Gastroesophageal sphincter (tissue), 4 donors: ENCODE measurements at regions not wholly inside any gene's neighbourhood (a gene's known extent, or its start where the extent isn't known, plus 50 kb on each side); places are given as distances from the start of the nearest gene placed in this dataset.

Source experiments
- ATAC-seq: fragments of 150-250 bp; one replicate; pipeline ENCODE4 v1.9.1; 2016; ENCODE audit warnings: mild to moderate bottlenecking, moderate library complexity
- H3K27ac ChIP-seq, 4 donors: fragments of 200-600 bp; sonication (generic) in 3 of 4; 1 replicate in 3 of 4; 2 replicates in 1 of 4; pipeline ENCODE4 v1.5.1; 2016 to 2019
- H3K27me3 ChIP-seq: fragments of 200-600 bp; sonication (generic); one replicate; pipeline ENCODE4 v1.5.1; 2019
- H3K36me3 ChIP-seq, 2 donors: fragments of 200-600 bp; sonication (generic); one replicate each; pipeline ENCODE4 v1.5.1; 2019; ENCODE audit warnings: control low read depth in 1 of 2
- H3K4me1 ChIP-seq, 3 donors: fragments of 200-600 bp; sonication (generic); 1 replicate in 2 of 3; 2 replicates in 1 of 3; pipeline ENCODE4 v1.5.1; 2016 to 2019; ENCODE audit warnings: control low read depth in 2 of 3
- H3K4me3 ChIP-seq, 2 donors: fragments of 200-600 bp; sonication (generic); one replicate each; pipeline ENCODE4 v1.5.1; 2019; ENCODE audit warnings: mild to moderate bottlenecking in 1 of 2, moderate library complexity in 1 of 2
- H3K9me3 ChIP-seq, 3 donors: fragments of 200-600 bp; sonication (generic); one replicate each; pipeline ENCODE4 v1.5.1; 2017 to 2019; ENCODE audit warnings: control low read depth in 2 of 3
- EP300 ChIP-seq: sonication (generic); formaldehyde crosslinking; IDR thresholded peaks from one replicate; pipeline ENCODE4 v1.6.1; 2017; ENCODE audit warnings: antibody characterized with exemption, mild to moderate bottlenecking
- POLR2A ChIP-seq, 2 donors: fragments of 450-650 bp; IDR thresholded peaks; one replicate each; pipeline ENCODE4 v1.6.1; 2017; ENCODE audit warnings: antibody characterized with exemption in 2 of 2, mild to moderate bottlenecking in 2 of 2, moderate library complexity in 1 of 2
- POLR2AphosphoS5 ChIP-seq: sonication (generic); formaldehyde crosslinking; IDR thresholded peaks from one replicate; pipeline ENCODE4 v1.6.1; 2017; ENCODE audit warnings: antibody characterized with exemption
- WGBS, 2 donors: methylation state at CpG; one replicate each; pipeline ENCODE4 v1.1.5; 2018; ENCODE audit warnings: low coverage in 1 of 2; 5-methylcytosine and 5-hydroxymethylcytosine counted together
- TF ChIP-seq, protein P1 (sequence below), 4 experiments: fragments of 200-600 bp in 2 of 4; fragments of 450-650 bp in 2 of 4; sonication (generic) in 1 of 4; IDR thresholded peaks; one replicate each; pipeline ENCODE4 v1.5.1; 2017 to 2019; ENCODE audit warnings: antibody characterized with exemption in 4 of 4, mild to moderate bottlenecking in 2 of 4, moderate library complexity in 2 of 4

DNA sequence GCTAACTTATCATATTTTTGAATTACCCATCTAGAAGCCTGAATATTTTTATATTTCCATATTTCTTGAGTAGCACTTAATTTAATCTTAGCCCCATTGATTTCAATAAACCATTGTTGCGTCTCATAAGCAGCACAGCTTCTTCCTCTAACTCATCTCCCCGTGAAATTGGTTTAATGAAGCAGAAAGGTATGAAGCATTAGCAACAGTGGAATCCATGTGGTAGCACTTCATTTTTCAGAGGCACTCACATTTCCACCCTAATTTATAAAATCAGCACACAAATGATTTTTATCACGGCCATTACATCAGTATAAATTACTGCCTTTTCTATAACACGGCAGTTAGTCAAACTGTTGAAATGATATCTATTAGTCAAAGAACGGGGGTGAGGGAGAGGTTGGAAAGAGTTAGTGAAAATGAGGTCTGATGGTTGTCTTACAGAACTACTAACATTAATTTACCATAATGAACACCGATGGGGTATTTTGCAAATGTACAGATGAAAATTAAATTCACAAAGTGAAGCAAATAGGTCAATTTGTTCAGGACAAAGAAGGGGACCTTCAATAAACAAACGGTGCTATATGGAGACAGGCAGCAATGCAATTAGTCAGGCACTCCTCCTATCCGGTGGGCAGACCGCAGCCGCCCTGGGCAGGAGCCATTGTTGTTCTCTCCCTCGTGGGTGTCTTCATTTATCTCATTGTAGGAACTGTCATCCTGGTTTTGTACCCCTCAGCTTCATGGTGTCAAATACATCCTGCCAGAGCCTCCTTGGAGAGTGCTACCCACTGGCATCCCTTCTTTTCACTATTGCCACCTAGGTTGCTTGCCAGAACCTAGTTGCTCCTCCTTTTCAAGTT, 205.7 kb downstream of the SOX3 start:
- Histone ChIP-seq H3K4me3 (no peak overlapping the region), H3K27me3 (no peaks in the 10 kb centered on the region), H3K27ac (no peak overlapping the region), H3K9me3 (no peaks in the 10 kb centered on the region), H3K36me3 (no peaks in the 10 kb centered on the region), H3K4me1 (no peaks in the 10 kb centered on the region)
- ATAC-seq = no peak
- TF ChIP-seq POLR2AphosphoS5 = no peak
- no peak for TF ChIP-seq EP300
- TF ChIP-seq POLR2A (IDR thresholded peaks at IDR 0.05) = no peak
- TF ChIP-seq, protein P1, sequence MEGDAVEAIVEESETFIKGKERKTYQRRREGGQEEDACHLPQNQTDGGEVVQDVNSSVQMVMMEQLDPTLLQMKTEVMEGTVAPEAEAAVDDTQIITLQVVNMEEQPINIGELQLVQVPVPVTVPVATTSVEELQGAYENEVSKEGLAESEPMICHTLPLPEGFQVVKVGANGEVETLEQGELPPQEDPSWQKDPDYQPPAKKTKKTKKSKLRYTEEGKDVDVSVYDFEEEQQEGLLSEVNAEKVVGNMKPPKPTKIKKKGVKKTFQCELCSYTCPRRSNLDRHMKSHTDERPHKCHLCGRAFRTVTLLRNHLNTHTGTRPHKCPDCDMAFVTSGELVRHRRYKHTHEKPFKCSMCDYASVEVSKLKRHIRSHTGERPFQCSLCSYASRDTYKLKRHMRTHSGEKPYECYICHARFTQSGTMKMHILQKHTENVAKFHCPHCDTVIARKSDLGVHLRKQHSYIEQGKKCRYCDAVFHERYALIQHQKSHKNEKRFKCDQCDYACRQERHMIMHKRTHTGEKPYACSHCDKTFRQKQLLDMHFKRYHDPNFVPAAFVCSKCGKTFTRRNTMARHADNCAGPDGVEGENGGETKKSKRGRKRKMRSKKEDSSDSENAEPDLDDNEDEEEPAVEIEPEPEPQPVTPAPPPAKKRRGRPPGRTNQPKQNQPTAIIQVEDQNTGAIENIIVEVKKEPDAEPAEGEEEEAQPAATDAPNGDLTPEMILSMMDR (IDR thresholded peaks at IDR 0.05) = no peak
- WGBS, 2 donors = 56 to 73% methylated on average over 10 to 11 of the region's 11 CpGs

DNA sequence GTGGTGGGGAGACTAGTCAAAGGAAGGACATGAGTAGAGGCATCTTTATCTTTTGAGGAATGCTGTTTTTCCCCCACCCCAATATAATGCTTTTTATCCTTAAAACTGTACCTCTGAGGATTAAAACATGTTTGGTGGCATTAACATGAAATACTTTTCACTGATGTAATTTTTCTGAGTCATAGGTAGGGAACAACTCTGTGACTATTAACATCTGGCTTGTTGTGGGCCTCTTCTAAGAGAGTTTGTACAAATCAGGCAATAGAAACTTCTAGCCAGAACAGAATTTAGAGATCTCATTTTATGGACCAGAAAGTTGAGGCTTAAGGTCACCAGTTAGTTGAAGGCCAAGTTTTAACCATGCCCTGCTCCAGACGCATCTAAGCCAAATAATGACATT, 207.6 kb downstream of the SOX3 start:
- 67 to 75% methylated on average over 1 of the region's 1 CpG for WGBS, 2 donors
- no peak for ATAC-seq
- Histone ChIP-seq H3K4me1 (no peaks in the 10 kb centered on the region), H3K27me3 (no peaks in the 10 kb centered on the region), H3K4me3 (no peak overlapping the region), H3K27ac (no peak overlapping the region), H3K36me3 (no peaks in the 10 kb centered on the region), H3K9me3 (no peaks in the 10 kb centered on the region)
- TF ChIP-seq POLR2A (IDR thresholded peaks at IDR 0.05) = no peak
- TF ChIP-seq, protein P1 (IDR thresholded peaks at IDR 0.05) = no peak
- no peak for TF ChIP-seq POLR2AphosphoS5
- no peak for TF ChIP-seq EP300

DNA sequence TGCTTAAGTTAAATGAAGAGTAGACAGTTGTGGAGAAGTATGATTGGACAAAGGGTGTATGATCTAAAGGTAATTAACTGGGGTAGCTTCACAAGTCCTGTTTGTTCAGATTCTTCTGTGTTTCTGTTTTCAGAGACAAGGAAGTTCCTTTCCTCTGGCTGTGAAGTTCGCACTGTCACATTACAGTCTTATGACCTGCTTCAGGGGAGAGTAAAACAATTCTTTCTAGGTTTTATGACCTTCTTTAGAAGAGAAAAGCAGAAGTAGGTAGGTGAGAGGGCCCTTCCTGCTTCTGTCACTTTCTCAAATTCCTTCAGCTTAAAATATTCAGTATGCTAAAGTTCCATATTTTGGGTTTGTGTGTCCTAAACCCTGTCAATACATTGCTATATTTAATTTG, 211.9 kb downstream of the SOX3 start:
- WGBS, 2 donors = 14% methylated on average over 1 of the region's 1 CpG; no CpG with 5 or more reads in 1 of the 2 donors
- H3K27me3 ChIP-seq = no peaks in the 10 kb centered on the region
- ATAC-seq = no peak

DNA sequence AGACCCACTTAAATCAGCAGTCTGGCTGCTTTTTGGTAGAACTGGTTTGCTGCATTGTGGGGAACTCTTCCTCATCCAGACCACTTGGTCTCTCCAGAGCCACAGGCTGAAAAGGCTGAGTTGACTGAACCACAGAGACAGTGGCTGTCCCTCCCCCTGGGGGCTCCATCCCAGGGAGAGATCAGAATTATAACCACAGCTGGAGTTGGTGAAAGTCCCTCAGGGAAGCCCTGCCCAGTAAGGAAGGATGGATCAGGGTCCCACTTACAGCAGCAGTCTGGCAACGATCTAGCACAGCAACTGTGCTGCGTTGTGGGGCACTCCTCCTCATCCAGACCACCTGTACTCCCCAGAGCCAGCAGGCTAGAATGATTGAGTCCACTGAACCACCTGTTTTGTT, 212.7 kb downstream of the SOX3 start:
- WGBS, 2 donors = 43% methylated on average over 1 of the region's 2 CpGs; no CpG with 5 or more reads in 1 of the 2 donors
- TF ChIP-seq, protein P1 (IDR thresholded peaks at IDR 0.05) = no peak
- TF ChIP-seq POLR2AphosphoS5 = no peak
- TF ChIP-seq EP300 = no peak
- TF ChIP-seq POLR2A (IDR thresholded peaks at IDR 0.05) = no peak
- no peaks in the 10 kb centered on the region for H3K27me3 ChIP-seq

More for the DNA sequence above, 211.9 kb downstream of the SOX3 start:
- no peaks in the 10 kb centered on the region for H3K36me3 ChIP-seq
- H3K4me3 ChIP-seq = no peak overlapping the region
- no peak overlapping the region for H3K27ac ChIP-seq
- H3K4me1 ChIP-seq = no peaks in the 10 kb centered on the region
- TF ChIP-seq EP300 (no peak), POLR2A (IDR thresholded peaks at IDR 0.05) (no peak)
- TF ChIP-seq, protein P1 (IDR thresholded peaks at IDR 0.05) = no peak
- no peaks in the 10 kb centered on the region for H3K9me3 ChIP-seq

More for the DNA sequence above, 212.7 kb downstream of the SOX3 start:
- no peaks in the 10 kb centered on the region for H3K4me1 ChIP-seq
- H3K36me3 ChIP-seq = no peaks in the 10 kb centered on the region
- H3K27ac ChIP-seq = no peak overlapping the region
- ATAC-seq = no peak
- no peak overlapping the region for H3K4me3 ChIP-seq
- no peaks in the 10 kb centered on the region for H3K9me3 ChIP-seq
